GM18502 (cell line): ENCODE measurements at regions not wholly inside any gene's neighbourhood (a gene's known extent, or its start where the extent isn't known, plus 50 kb on each side); places are given as distances from the start of the nearest gene placed in this dataset.

Experiments used
- ATAC-seq: cut with Tn5 transposase; IDR thresholded peaks from one replicate; pipeline ENCODE4 v1.9.1; 2021; ENCODE audit warnings: mild to moderate bottlenecking; ENCODE audit not compliant: unreplicated experiment, poor library complexity

DNA sequence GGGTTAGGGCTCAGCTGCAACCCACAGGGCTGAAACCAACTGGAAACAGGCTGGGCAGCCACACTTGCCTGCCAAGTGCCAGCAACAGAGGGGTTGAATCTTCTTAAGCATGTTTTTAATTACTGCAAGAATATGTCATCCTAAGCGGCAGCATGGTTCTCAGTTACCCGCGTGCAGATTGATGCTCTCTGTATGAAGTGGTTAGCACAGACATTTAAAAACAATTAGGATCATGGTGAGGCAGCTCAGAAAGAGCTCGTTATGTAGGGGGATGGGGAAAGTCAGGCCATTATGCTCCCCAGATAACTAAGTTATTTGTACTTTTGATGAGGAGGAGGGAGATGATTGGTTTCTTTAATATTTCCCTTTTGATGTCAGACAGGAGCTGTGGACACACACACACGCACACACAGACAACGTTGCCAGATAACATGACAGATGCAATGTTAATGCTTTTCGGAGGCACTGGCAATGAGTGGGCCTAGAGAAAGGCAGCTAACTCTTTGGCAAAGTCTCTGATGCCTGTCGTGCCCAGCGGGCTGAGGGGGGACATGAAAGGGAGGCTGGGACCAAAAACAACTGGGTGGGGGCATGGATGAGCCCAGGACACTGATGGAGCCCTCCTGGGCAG, 389.7 kb downstream of the NXPE2 start:
- ATAC-seq = no peak

DNA sequence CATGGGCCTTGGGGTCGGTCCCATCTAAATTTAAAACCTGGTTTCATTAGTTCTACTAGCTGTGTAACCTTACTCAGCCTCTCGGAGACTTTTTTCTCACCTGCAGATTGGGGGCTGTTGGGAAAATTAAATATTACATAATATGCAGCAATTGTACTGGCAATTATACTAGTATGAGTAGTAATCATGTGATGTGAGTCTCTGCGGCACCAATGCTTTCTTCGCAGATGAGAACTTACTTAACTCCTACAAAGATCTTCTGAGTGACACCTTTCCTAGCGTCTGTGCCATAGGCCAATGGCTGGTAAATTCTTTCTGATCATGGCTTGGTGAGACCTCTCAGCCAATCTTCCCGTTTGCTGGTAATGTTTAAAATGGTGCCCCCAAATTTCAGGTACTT, 391.3 kb downstream of the NXPE2 start:
- ATAC-seq = no peak

DNA sequence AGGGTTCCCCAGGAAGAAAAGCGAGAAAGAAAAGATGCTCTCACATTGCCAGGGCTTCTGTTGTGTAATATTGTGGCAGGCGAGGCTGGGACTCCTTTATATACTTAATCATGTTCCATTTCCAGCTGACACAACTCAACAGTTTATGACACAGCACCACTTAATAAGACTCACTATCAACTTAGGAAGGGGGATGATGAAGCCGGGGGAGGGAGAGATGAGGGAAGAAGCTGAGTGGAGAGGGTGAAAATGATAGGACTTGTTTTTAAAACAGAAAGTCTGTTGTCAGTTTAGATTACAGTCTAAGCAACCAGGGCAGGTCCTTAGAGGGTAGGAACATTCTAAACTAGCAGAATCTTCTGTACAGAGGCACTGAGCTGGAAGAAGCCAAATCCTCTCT, 397.0 kb downstream of the NXPE2 start:
- ATAC-seq = no peak

DNA sequence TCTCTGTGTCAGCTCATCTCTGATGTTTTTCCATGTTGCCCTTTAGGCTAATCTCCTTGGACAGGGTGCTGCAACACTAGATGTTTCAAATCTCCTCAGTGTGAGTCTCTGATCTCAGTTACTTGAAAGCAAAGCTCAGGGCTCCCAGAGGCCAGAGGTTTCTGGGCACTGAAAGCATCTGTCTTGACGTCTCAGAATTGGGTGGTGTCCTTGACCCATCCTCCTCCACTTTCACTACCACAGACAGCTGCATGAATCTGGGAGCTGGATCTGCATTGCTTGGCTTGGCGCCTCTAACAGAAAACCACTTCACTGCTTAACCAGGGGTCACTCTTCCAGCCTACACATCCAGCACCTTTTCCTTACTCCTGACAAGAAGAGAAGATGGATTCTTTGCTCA, 399.4 kb downstream of the NXPE2 start:
- no peak for ATAC-seq

DNA sequence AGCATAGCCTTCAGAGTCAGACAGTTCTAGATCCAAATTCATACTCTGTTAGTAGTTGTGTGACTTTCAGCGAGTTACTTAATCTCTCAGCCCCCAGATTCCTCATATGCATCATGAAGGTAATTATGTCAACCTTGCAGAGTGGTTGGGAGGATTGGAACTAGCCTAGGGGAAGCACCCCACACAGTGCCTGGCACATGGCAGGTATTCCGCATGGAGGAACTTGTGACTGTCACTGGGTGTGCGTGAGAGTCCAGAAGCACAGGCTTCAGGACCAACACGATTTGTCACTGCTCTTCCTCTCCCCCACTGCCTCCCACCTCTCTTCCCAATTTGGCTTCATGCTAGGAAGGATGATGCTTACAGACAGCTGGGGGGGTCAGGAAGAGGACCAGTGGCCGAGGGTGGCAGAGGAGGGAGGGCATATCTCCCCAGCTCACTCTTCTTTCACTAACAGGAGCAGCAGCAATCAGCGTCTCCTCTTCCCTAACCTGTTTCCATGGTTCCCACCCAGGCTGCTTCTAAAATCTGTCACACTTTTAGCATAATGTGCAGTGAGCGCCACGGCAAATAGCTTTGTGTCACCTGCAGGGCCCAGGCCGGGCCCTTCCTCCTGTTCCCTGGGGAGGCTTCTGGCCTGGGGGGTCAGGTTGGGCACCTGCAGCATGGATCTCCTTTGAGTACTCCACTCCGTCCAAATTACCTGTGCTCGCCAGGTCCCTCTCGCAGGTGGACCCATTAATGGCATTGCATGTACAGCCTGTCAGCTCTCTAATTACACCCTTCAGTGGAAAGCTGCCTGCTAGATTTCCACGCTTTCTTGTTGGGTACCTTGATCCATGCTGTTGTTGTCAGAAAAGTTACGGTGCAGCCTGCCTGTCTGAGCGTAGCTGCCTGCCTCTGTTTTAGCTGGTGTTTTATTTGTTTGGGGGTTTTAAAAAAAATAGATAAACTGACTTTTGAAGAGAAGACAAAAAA, 400.4 kb downstream of the NXPE2 start:
- ATAC-seq = no peak

DNA sequence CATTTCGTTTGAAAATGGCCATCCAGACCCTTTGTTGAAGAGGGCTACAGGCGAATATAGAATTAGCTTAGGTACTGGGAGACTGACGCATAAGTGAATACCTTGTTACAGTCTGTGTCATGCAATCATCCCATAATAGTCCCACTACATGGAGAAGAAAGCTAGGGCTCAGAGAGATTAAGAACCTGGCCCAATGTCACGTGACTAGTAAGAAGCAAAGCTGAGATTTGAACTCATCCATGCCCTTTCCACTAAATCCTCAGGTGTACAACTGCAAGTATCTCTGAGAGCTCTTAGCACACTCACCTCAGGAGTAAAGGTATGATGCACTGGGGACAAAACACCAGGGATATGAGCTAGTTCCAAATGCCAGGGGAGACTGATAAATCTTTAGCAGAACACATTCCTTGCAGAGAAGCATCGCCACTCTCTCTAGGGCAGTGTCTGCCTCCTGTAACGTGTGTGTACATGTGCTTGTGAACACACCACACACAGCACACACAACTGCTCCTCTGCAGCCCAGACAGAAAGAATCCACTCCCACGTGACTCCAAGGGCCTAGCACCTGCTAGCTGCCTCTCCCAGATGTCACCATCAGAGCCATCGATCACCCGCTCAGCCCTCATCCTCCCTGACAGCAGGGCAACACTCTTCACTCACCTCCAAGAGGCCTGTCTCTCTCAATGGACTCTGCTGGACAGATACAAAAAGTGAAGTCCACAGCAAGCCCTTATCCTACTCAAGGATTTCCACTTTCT, 402.8 kb downstream of the NXPE2 start:
- no peak for ATAC-seq

DNA sequence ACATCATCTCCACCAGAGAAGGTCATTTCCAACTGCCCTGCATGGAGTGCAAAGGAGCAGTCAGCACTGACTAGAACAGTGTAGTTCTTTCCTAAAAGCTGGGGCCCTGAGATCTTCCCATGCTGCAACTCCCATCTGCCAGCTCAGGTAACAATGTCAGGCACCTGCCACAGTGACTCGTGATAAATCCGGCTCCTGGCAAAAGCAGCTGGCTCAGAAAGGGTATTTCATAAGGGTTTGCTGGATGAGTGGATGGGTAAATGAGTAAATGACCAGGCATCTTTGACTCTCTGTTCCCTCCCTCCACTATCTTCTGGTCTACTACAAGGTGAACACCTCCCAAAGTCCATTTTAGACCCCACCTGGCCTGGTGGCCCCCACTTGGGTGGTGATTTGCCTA, 403.6 kb downstream of the NXPE2 start:
- no peak for ATAC-seq

DNA sequence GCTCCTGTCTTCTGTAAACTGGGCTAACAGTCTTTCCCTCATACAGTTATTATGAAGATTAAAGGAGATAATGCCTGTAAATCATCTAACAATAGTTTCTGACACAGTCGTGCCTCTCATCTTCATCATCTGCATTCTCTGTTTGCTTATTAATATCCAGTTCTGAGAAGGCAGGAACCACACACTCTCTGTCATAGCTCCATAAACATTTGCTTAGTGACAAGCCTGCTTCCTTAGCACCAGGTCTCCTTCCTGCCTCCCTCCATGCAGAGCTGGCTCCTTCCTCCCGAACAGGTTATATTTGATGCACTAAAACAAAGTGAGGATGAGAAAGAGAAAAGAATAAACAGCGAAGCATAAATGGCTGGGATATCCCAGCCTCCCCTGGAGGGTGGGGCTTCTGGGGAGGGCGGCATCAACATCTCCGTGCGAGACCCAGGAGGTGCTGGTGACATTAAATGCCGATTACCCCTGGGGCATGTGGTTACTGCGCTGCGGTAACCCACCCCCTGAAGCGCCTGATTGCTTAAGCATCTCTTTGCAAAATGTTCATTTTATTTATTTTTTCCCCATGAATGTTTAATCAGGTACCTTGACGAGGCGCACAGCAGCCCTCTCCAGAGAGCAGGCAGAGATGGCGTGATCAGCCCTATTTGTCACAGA, 404.9 kb downstream of the NXPE2 start:
- ATAC-seq = no peak

DNA sequence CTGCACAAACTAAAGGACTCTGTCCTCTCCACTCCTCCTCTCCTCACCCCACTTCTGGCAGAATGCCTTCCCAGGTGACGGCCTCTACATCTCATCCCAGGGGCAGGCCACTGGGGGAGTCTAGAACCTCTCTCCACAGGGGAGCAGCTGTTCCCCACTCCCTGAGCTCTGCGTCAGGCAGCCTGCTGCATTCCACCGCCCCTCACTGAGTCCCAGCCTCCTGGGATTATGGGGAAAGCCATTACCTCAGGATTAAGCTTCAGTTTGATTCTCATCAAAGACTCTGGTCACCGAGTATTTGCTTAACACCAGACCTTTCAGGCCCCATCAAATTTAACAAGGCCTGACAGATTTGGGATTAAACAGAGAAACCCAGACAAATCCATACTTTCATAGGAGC, 405.9 kb downstream of the NXPE2 start:
- ATAC-seq = no peak

DNA sequence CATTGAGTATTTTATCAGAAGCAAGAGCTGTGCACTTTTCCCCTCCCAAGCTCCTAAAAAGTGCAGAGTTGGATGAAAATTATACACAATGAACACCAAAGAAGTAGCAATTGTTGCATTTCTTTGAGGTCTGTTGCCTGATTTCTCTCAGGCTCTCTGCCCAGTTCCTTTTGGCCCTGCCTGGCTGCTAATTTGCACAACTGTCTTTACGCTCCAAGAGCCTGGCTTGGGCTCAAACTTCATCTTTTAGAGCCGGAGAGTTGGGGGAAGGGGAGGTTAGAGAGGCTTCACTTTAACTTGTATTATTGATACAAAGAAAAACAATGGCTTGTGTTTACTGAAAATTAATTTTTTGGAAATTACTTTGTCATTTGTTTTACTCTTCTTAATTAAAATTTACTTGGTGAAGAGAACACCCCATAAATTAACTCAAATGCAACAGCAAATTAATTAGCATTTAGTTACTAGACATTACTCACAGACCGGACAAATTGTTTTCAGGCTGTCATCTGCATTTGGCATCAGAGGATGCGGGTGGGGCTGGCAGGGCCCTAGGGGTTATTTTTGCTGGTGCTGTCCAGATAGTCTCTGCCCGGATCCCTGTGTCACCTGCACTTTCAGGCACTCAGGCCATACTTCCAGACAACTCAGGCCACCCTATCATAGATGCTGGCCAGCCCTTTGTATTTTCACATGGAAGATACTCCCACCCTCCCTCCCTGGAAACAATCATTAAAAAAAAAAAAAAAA, 407.3 kb downstream of the NXPE2 start:
- no peak for ATAC-seq

DNA sequence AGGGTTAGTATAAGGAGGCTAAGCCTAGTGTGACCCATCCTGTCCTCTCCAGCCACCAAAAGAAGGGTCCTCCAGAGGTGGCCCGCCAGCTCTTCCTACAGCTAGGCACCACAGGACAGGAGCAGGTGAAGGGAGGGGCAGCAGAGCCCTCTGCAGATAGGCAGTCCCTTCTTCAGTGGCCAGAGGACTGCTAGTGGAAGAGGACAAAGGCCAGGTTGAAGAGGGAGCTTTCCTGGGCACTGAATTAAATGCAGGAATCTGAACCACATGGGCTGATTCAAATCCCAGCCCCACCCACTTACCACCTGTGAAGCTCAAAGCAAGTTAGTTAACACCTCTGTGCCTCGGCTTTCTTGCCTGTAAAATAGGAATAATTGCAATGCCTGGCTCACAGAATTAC, 409.5 kb downstream of the NXPE2 start:
- ATAC-seq = no peak

DNA sequence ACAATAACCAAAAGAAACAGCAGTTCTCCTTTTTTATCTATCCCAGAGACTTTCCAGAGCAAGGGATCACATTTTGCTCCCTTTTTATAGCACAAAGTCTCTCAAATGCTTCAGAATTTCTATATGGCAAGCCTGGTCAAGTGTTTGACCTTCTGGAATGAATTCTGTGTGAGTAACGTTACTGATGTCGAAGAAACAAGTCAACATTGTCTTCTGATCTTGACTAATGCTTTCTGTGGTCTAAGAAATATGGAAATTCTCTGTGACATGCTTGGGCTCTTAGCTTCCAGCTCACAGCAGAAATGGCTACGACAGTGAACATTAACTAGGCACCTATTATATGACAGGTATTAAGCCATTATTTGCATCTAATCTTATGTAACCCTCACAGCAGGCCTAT, 411.7 kb downstream of the CADM1 start:
- ATAC-seq = no peak

DNA sequence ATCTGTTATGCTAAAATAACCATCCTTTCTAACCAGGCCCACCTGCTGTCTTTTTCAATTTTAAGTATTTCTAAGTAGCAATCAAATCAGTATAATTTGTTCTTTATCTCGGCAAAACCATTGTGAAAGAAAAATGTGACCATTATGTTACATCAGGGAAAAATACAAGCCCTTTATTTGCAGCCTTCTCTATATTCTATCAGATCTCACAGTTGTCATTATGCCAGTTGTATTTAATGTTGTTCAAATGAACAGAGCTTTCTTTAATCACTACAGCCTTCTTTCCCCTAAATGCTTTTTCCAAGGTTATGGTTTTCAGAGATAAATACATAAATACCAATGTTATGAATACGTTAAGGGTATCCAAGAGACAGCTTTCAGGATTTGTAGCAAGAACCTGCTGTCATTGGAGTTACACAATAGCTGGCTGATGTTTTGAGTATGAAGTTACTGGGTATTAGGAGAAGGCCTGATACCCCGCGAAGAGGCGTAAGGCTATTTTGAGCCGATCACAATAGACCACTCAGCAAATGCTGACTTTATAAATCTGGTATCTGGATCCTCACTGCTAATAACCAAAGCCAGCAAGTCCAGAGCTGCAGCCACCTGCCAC, 406.3 kb downstream of the CADM1 start:
- ATAC-seq = no peak

DNA sequence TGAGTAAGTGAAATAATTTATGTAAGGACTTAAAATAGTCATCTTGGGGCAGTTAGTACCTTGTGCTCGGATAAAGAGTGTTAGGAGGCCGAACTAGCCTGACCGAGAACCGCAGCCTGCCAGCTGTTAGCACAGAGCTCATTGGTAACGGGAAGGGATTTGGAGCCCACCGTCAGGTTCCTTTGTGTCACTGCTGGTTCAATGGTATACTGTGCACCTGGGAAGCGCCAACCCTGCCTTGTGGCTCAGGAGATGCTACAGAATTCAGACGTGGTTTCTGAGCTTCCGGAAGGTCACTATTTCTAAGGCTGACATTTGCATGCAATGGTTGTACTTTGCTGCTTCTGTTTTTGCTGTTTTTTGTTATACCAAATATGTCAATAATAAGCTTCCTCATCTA, 403.5 kb downstream of the CADM1 start:
- ATAC-seq = no peak

DNA sequence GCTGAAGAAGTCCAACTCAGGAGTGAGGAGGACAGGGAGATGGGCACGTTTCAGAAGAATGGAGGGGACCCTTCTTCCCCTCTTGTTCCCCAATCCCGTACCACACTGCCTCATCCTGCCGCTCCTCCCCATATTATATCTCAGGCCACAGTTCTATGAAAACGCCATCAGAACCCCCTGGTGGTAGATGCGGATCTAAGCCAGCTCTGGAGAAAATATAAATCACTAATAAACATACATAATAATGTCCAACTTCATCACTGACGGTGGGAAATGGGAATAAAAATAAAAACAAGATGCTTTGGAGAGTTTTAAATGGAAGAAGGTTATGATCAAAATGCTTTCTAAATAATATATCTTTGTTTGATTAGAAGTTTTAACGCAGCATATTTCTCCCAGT, 400.3 kb downstream of the CADM1 start:
- ATAC-seq = no peak

DNA sequence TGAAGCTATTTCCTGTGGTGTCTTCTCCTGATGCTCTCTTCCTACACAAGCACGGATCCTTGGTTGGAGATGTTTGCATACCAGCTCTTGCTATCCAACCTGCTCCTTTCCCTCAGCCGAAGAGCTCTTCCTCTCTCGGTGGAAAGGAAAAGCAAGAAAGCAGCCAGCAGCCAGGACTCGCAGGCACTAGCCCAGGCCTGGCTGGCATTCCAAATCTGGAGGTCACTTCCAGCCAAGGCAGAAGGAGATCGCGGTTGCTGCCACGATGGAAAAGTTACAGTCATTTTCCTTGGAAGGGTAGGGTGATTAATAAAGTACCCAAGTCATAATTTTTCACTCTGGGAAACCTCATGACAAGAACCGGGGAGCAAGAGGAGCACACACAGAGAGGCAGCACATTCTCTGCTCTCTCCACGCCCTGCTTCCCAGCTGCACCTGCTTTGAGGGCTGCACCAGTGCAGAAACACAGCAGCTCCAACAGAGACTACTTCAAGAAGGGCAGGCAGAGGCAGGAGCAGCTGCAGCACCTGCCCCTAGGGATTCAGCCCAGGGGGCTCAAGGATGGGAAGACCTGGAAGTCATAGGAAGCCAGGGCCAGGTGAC, 399.3 kb downstream of the CADM1 start:
- no peak for ATAC-seq

DNA sequence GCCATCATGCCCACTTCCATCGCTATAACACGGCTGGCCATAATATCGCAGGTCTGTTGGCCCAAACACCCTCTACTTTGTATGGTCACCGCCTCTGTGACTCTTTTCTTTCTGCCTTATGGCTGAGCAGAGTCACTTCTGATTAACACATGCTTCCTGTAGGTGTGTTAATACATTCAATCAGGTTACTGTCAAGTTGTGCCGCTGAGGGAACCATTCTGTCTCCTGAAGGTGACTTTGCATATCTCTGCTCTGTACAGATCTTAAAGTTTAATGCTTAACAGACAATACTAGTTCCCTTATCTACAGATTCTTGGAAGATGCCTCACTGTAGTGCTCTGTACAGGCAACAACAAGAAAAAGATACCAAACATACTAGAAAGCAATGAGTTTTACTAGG, 393.1 kb downstream of the CADM1 start:
- ATAC-seq = no peak

DNA sequence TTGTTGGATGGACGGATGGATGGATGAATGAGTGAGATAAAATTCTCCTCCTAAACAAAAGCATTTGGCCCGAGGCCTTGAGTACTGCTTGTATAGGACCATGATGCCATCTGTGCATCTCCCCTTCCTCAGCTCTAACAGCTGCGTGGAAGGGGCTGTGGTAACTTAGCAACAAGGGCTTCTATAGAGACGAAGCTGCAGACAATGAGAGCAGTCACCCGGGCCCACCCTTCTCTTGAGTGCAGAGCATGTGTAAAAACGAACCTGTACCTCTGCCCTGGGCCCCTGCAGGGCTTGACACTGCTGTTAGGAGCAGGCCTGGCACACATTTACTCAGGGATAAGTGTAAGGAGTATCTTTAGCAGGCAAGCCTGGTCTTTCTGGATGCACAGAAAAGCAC, 391.5 kb downstream of the CADM1 start:
- no peak for ATAC-seq

DNA sequence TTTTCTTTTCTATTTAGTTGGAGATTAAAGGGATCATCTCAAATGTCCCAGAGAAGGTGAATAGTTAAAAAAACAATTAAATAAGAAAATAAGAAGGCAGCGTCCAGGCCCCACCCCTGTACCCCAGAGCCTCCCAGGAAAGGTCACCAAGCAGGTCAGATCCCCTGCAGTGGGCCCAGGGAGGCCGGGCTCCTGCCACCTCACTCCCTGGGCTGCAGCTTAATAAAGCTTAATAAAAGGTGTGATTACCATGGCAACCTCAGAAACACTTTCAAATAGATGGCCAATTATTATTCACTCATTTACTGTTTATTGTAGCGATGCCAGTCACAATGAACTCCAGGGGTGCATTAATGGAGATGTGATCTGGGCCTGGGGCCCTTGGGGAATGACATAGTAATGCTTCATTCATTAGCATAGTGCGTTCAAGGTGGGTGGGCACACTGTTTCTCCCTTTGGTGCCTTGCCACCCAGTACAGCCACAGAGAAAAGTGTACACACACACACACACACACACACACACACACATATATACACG, 386.2 kb downstream of the CADM1 start:
- no peak for ATAC-seq
